Testis (tissue), 2 donors: ENCODE measurements at regions not wholly inside any gene's neighbourhood (a gene's known extent, or its start where the extent isn't known, plus 50 kb on each side); places are given as distances from the start of the nearest gene placed in this dataset.

ENCODE experiments used
- CTCF ChIP-seq, 3 experiments: fragments of 450-650 bp in 2 of 3; fragments of 200-600 bp in 1 of 3; sonication (generic) in 1 of 3; IDR thresholded peaks; one replicate each; pipeline ENCODE4 v1.5.1; 2016 to 2019; ENCODE audit warnings: antibody characterized with exemption in 3 of 3, mild to moderate bottlenecking in 2 of 3, moderate library complexity in 1 of 3
- POLR2A ChIP-seq: fragments of 450-650 bp; IDR thresholded peaks from one replicate; pipeline ENCODE4 v1.6.1; 2017; ENCODE audit warnings: antibody characterized with exemption, mild to moderate bottlenecking, moderate library complexity

DNA sequence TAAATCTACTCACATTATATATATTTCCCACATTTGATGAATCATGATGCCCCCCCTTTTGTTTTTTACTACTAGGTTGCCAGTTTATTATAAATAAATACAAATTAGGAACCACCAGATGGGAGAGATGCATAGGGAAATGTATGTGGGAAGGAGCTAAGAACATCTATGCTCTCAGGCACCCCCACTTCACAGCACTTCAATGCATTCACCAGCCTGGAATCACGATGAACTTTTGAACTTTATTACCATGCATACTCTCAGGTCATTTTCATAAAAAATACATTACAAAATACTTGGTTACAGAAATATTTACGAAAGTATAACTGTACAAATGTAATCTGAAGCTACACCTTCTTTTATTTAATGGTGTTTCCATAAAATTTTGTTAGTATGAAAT lies 988.0 kb upstream of the EPHA6 start:
- no peak for TF ChIP-seq CTCF (IDR thresholded peaks at IDR 0.05)
- no peak for TF ChIP-seq POLR2A
